WTC11 (cell line): ENCODE measurements at regions not wholly inside any gene's neighbourhood (a gene's known extent, or its start where the extent isn't known, plus 50 kb on each side); places are given as distances from the start of the nearest gene placed in this dataset.

Experiments used
- ATAC-seq: fragments of 200-7000 bp; cut with Tn5 transposase; 2 replicates; pipeline ENCODE4 v1.10.0; 2021; ENCODE audit warnings: mild to moderate bottlenecking, moderate library complexity
- CTCF ChIA-PET: fragments of 300-600 bp; sonication (Branson Sonifier 250); formaldehyde crosslinking; loops from one replicate; lab custom pipeline; 2021; ENCODE audit warnings: antibody characterized with exemption; lab: Charles Lee
- POLR2A ChIA-PET: fragments of 350-600 bp; sonication (Branson Sonifier 250); formaldehyde crosslinking; loops from one replicate; lab custom pipeline; 2021; ENCODE audit warnings: antibody characterized with exemption; lab: Charles Lee
- DNase-seq: peaks from one replicate; pipeline ENCODE4 v3.0.0; 2021; ENCODE audit warnings: low spot score
- H3K27ac Mint-ChIP-seq: 2 replicates; pipeline ENCODE4 v1.8.0; 2021; ENCODE audit warnings: mixed read lengths
- H3K27me3 Mint-ChIP-seq: 2 replicates; pipeline ENCODE4 v1.8.0; 2021; ENCODE audit warnings: low read depth, mild to moderate bottlenecking, moderate library complexity, mixed read lengths
- H3K36me3 Mint-ChIP-seq: 2 replicates; pipeline ENCODE4 v1.8.0; 2021; ENCODE audit warnings: mixed read lengths
- H3K4me1 Mint-ChIP-seq: 2 replicates; pipeline ENCODE4 v1.8.0; 2022; ENCODE audit warnings: mixed read lengths
- H3K4me3 Mint-ChIP-seq: 2 replicates; pipeline ENCODE4 v1.8.0; 2021; ENCODE audit warnings: mild to moderate bottlenecking, moderate library complexity, mixed read lengths
- H3K9me3 Mint-ChIP-seq: 2 replicates; pipeline ENCODE4 v1.8.0; 2021; ENCODE audit warnings: mixed read lengths
- ATF1 ChIP-seq: sonication (generic); formaldehyde crosslinking; IDR thresholded peaks from 2 replicates; pipeline ENCODE4 v1.8.1; 2023; ENCODE audit warnings: mild to moderate bottlenecking, moderate library complexity, missing genetic modification reagents
- CBFB ChIP-seq: sonication (generic); formaldehyde crosslinking; IDR thresholded peaks from 2 replicates; pipeline ENCODE4 v1.8.1; 2022; ENCODE audit warnings: mild to moderate bottlenecking, low read depth, missing genetic modification reagents
- CREB1 ChIP-seq: sonication (generic); formaldehyde crosslinking; IDR thresholded peaks from 2 replicates; pipeline ENCODE4 v1.8.0; 2023; ENCODE audit warnings: mild to moderate bottlenecking, missing genetic modification reagents
- CREM ChIP-seq: sonication (generic); formaldehyde crosslinking; IDR thresholded peaks from 2 replicates; pipeline ENCODE4 v1.8.1; 2022; ENCODE audit warnings: mild to moderate bottlenecking, missing genetic modification reagents, moderate library complexity
- ETV6 ChIP-seq: sonication (generic); formaldehyde crosslinking; IDR thresholded peaks from 2 replicates; pipeline ENCODE4 v1.8.1; 2022; ENCODE audit warnings: mild to moderate bottlenecking, missing genetic modification reagents
- FOXJ3 ChIP-seq: sonication (generic); formaldehyde crosslinking; IDR thresholded peaks from 2 replicates; pipeline ENCODE4 v1.9.0; 2021; ENCODE audit warnings: missing genetic modification reagents, mild to moderate bottlenecking, borderline replicate concordance
- KAT7 ChIP-seq: sonication (generic); formaldehyde crosslinking; IDR thresholded peaks from 2 replicates; pipeline ENCODE4 v1.8.1; 2023; ENCODE audit warnings: missing genetic modification reagents, mild to moderate bottlenecking, borderline replicate concordance
- NFATC4 ChIP-seq: fragments of 250-450 bp; sonication (Bioruptor Pico); IDR thresholded peaks from 2 replicates; pipeline ENCODE4 v1.9.0; 2021; ENCODE audit warnings: mild to moderate bottlenecking
- NFYB ChIP-seq: sonication (generic); formaldehyde crosslinking; conservative IDR thresholded peaks from 2 replicates; pipeline ENCODE4 v1.8.0; 2022; ENCODE audit warnings: low read depth, missing genetic modification reagents
- TEAD4 ChIP-seq: sonication (generic); formaldehyde crosslinking; IDR thresholded peaks from 2 replicates; pipeline ENCODE4 v1.8.0; 2022; ENCODE audit warnings: mild to moderate bottlenecking, missing genetic modification reagents
- ZNF138 ChIP-seq: sonication (generic); formaldehyde crosslinking; conservative IDR thresholded peaks from 2 replicates; pipeline ENCODE4 v1.8.1; 2022; ENCODE audit warnings: mild to moderate bottlenecking, moderate library complexity, missing genetic modification reagents
- ZNF263 ChIP-seq: sonication (generic); formaldehyde crosslinking; IDR thresholded peaks from 2 replicates; pipeline ENCODE4 v1.8.1; 2022; ENCODE audit warnings: low read depth, mild to moderate bottlenecking, moderate library complexity, missing genetic modification reagents
- ZNF317 ChIP-seq: sonication (generic); formaldehyde crosslinking; IDR thresholded peaks from 2 replicates; pipeline ENCODE4 v1.8.1; 2023; ENCODE audit warnings: low read depth, mild to moderate bottlenecking, moderate library complexity, missing genetic modification reagents, borderline replicate concordance
- TF ChIP-seq, protein P1 (sequence below): fragments of 250-450 bp; sonication (Bioruptor Pico); IDR thresholded peaks from 2 replicates; pipeline ENCODE4 v2.1.2; 2022; ENCODE audit warnings: mild to moderate bottlenecking, moderate library complexity
- TF ChIP-seq, protein P2 (sequence below): fragments of 250-450 bp; sonication (Bioruptor Pico); IDR thresholded peaks from 2 replicates; pipeline ENCODE4 v1.8.0; 2021; ENCODE audit warnings: mild to moderate bottlenecking
- TF ChIP-seq, protein P3 (sequence below): sonication (generic); formaldehyde crosslinking; IDR thresholded peaks from 2 replicates; pipeline ENCODE4 v1.8.0; 2023; ENCODE audit warnings: missing genetic modification reagents
- TF ChIP-seq, protein P4 (sequence below): fragments of 250-450 bp; sonication (Bioruptor Pico); conservative IDR thresholded peaks from 2 replicates; pipeline ENCODE4 v1.9.0; 2021; ENCODE audit warnings: mild to moderate bottlenecking
- TF ChIP-seq, protein P5 (sequence below): sonication (generic); formaldehyde crosslinking; IDR thresholded peaks from 2 replicates; pipeline ENCODE4 v1.8.0; 2023; ENCODE audit warnings: missing genetic modification reagents, mild to moderate bottlenecking, borderline replicate concordance

DNA sequence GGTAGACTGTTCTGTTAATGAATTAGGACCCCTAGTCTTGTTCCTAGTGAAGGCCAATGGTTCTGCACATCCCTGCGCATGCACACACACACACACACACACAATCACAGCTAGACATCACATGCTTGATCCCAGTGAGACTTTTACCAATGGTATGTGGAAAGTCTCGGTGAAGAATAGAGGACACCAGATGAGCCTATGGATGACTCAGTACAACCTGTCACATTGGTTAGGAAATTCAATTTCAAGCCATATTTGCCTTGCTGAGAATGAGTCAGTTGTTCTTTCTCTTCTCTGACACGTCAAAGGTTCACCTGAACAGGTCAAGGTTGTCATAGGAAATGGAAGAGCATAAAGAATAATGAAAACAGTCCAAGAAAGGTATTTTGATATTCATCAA is 122.0 kb downstream of the SLC17A6 start (continued):
- TF ChIP-seq, protein P1, sequence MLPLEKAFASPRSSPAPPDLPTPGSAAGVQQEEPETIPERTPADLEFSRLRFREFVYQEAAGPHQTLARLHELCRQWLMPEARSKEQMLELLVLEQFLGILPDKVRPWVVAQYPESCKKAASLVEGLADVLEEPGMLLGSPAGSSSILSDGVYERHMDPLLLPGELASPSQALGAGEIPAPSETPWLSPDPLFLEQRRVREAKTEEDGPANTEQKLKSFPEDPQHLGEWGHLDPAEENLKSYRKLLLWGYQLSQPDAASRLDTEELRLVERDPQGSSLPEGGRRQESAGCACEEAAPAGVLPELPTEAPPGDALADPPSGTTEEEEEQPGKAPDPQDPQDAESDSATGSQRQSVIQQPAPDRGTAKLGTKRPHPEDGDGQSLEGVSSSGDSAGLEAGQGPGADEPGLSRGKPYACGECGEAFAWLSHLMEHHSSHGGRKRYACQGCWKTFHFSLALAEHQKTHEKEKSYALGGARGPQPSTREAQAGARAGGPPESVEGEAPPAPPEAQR = no peak
- TF ChIP-seq ZNF263 (CRISPR knock-in tag) (no peak), CREB1 (CRISPR knock-in tag) (no peak)

DNA sequence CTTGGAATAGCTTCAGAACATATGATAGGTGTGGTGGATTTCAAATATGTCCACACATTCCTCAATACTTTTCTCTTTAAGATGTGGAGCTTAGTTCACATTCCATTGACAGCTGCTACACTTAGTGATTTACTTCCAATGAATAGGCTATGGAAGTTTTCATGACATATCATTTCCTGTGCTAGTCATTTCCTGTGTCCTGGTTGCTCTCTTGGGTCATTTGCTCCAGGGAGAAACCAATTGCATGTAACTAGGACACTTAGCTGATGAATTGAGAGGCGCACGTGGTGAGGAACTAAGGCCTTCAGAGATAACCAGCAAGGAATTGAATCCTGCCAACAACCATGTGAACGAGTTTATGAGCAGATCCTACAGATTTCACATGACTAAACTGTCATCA is 120.9 kb downstream of the SLC17A6 start:
- Mint-ChIP-seq H3K27me3 (no peaks in the 10 kb centered on the region), H3K27ac (no peak overlapping the region), H3K4me1 (peaks cover 15% of the 10 kb centered on the region), H3K9me3 (no peaks in the 10 kb centered on the region), H3K4me3 (no peak overlapping the region), H3K36me3 (no peaks in the 10 kb centered on the region)
- ChIA-PET POLR2A (no interaction called here), CTCF (interaction anchor here (0.5 kb wide), 1 partner anchor 27 kb away, joined by 3 read pairs; no protein-coding TSS in a partner anchor)
- DNase-seq (no peak), ATAC-seq (no peak)
- no peak for TF ChIP-seq CREM
- TF ChIP-seq, protein P2, sequence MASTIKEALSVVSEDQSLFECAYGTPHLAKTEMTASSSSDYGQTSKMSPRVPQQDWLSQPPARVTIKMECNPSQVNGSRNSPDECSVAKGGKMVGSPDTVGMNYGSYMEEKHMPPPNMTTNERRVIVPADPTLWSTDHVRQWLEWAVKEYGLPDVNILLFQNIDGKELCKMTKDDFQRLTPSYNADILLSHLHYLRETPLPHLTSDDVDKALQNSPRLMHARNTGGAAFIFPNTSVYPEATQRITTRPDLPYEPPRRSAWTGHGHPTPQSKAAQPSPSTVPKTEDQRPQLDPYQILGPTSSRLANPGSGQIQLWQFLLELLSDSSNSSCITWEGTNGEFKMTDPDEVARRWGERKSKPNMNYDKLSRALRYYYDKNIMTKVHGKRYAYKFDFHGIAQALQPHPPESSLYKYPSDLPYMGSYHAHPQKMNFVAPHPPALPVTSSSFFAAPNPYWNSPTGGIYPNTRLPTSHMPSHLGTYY (CRISPR knock-in tag) = no peak
- TF ChIP-seq ATF1 (CRISPR knock-in tag) = no peak
- TF ChIP-seq, protein P1 = no peak
- no peak for TF ChIP-seq TEAD4 (CRISPR knock-in tag)
- no peak for TF ChIP-seq ETV6 (CRISPR knock-in tag)
- TF ChIP-seq ZNF263 (CRISPR knock-in tag) = no peak
- TF ChIP-seq ZNF317 (CRISPR knock-in tag) = no peak
- TF ChIP-seq NFYB (CRISPR knock-in tag) = no peak
- TF ChIP-seq FOXJ3 (CRISPR knock-in tag) = no peak
- TF ChIP-seq, protein P3, sequence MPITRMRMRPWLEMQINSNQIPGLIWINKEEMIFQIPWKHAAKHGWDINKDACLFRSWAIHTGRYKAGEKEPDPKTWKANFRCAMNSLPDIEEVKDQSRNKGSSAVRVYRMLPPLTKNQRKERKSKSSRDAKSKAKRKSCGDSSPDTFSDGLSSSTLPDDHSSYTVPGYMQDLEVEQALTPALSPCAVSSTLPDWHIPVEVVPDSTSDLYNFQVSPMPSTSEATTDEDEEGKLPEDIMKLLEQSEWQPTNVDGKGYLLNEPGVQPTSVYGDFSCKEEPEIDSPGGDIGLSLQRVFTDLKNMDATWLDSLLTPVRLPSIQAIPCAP (CRISPR knock-in tag) = no peak
- TF ChIP-seq CBFB (CRISPR knock-in tag) = no peak
- TF ChIP-seq NFATC4 (CRISPR knock-in tag) = no peak
- no peak for TF ChIP-seq ZNF138 (CRISPR knock-in tag)
- TF ChIP-seq, protein P4, sequence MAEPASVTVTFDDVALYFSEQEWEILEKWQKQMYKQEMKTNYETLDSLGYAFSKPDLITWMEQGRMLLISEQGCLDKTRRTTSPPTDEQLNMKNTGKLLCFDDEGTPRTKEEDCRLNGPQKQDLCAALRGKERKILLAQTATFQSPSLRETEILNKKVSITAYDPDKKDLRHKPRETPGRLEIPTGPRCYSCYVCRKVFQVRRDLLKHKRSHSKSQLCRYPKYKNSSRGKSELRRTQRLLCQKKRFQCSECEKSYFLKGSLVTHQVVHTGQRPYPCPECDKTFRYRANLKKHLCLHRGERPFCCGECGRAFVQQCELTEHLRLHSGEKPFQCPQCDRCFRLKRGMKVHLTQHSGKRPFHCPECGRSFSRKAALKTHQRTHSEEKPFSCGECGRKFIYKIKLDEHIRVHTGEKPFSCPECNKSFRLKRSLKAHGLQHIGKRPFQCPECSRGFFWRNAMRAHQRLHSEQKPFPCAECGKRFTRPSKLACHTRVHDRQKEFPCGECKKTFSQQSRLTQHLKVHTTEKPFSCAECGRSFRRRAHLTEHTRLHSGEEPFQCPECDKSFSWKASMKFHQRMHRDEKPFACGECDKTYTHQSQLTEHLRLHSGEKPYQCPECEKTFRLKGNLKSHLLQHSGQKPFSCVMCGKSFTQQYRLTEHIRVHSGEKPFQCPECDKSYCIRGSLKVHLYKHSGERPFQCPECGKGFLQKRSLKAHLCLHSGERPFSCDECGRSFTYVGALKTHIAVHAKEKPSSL (CRISPR knock-in tag) = no peak
- TF ChIP-seq KAT7 = no peak
- TF ChIP-seq, protein P5, sequence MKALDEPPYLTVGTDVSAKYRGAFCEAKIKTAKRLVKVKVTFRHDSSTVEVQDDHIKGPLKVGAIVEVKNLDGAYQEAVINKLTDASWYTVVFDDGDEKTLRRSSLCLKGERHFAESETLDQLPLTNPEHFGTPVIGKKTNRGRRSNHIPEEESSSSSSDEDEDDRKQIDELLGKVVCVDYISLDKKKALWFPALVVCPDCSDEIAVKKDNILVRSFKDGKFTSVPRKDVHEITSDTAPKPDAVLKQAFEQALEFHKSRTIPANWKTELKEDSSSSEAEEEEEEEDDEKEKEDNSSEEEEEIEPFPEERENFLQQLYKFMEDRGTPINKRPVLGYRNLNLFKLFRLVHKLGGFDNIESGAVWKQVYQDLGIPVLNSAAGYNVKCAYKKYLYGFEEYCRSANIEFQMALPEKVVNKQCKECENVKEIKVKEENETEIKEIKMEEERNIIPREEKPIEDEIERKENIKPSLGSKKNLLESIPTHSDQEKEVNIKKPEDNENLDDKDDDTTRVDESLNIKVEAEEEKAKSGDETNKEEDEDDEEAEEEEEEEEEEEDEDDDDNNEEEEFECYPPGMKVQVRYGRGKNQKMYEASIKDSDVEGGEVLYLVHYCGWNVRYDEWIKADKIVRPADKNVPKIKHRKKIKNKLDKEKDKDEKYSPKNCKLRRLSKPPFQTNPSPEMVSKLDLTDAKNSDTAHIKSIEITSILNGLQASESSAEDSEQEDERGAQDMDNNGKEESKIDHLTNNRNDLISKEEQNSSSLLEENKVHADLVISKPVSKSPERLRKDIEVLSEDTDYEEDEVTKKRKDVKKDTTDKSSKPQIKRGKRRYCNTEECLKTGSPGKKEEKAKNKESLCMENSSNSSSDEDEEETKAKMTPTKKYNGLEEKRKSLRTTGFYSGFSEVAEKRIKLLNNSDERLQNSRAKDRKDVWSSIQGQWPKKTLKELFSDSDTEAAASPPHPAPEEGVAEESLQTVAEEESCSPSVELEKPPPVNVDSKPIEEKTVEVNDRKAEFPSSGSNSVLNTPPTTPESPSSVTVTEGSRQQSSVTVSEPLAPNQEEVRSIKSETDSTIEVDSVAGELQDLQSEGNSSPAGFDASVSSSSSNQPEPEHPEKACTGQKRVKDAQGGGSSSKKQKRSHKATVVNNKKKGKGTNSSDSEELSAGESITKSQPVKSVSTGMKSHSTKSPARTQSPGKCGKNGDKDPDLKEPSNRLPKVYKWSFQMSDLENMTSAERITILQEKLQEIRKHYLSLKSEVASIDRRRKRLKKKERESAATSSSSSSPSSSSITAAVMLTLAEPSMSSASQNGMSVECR = no peak
